GM23338 (cell line): ENCODE measurements at regions not wholly inside any gene's neighbourhood (a gene's known extent, or its start where the extent isn't known, plus 50 kb on each side); places are given as distances from the start of the nearest gene placed in this dataset.

Experiments used
- CREB1 ChIP-seq: fragments of 250-450 bp; sonication (Bioruptor Pico); IDR thresholded peaks from 2 replicates; pipeline ENCODE4 v1.5.0; 2020; ENCODE audit warnings: low read depth, mild to moderate bottlenecking, moderate library complexity
- CTCF ChIP-seq, 2 experiments: fragments of 200-600 bp in 1 of 2; sonication (generic) in 1 of 2; conservative IDR thresholded peaks; 2 replicates each; pipeline versions ENCODE4 v1.5.1 to v1.6.1; 2016 to 2017; ENCODE audit warnings: antibody characterized with exemption in 2 of 2, low read depth in 2 of 2, mild to moderate bottlenecking in 2 of 2, moderate library complexity in 1 of 2
- ETS1 ChIP-seq: IDR thresholded peaks from 2 replicates; pipeline ENCODE4 v1.6.1; 2016; ENCODE audit warnings: antibody characterized with exemption
- EZH2 ChIP-seq: fragments of 200-600 bp; sonication (generic); IDR thresholded peaks from one replicate; pipeline ENCODE4 v1.8.0; 2017; ENCODE audit warnings: antibody characterized with exemption, mild to moderate bottlenecking, low read depth; ENCODE audit not compliant: unreplicated experiment
- EZH2phosphoT487 ChIP-seq: fragments of 200-600 bp; sonication (generic); IDR thresholded peaks from one replicate; pipeline ENCODE4 v1.8.1; 2018; ENCODE audit warnings: antibody characterized with exemption; ENCODE audit not compliant: unreplicated experiment
- JUNB ChIP-seq: IDR thresholded peaks from one replicate; pipeline ENCODE4 v1.6.1; 2016; ENCODE audit warnings: antibody characterized with exemption; ENCODE audit not compliant: unreplicated experiment
- NANOG ChIP-seq: IDR thresholded peaks from 2 replicates; pipeline ENCODE4 v1.6.1; 2016; ENCODE audit warnings: antibody characterized with exemption, borderline replicate concordance
- POLR2AphosphoS5 ChIP-seq: IDR thresholded peaks from 2 replicates; pipeline ENCODE4 v1.6.1; 2016; ENCODE audit warnings: antibody characterized with exemption, low read depth
- REST ChIP-seq: IDR thresholded peaks from one replicate; pipeline ENCODE4 v1.6.1; 2018; ENCODE audit warnings: antibody characterized with exemption; ENCODE audit not compliant: unreplicated experiment
- STAT1 ChIP-seq: IDR thresholded peaks from one replicate; pipeline ENCODE4 v1.6.1; 2016; ENCODE audit warnings: antibody characterized with exemption; ENCODE audit not compliant: unreplicated experiment
- ZNF331 ChIP-seq: fragments of 250-450 bp; sonication (Bioruptor Pico); IDR thresholded peaks from 2 replicates; pipeline ENCODE4 v1.5.0; 2020; ENCODE audit warnings: low read depth, mild to moderate bottlenecking, moderate library complexity
- ZNF462 ChIP-seq: fragments of 250-450 bp; sonication (Bioruptor Pico); IDR thresholded peaks from 2 replicates; pipeline ENCODE4 v1.5.0; 2020; ENCODE audit warnings: mild to moderate bottlenecking, moderate library complexity

GRCh38 chr1:195466639-195467038 lies 1141.6 kb downstream of the KCNT2 start:
- TF ChIP-seq CTCF (conservative IDR thresholded peaks at IDR 0.05; ENCODE audit: low read depth in 2 of 2) (no peak), REST (no peak), ZNF331 (CRISPR knock-in tag) (no peak), EZH2 (no peak), CREB1 (no peak), STAT1 (no peak), EZH2phosphoT487 (no peak), POLR2AphosphoS5 (no peak), ZNF462 (no peak), NANOG (no peak), JUNB (no peak), ETS1 (no peak)
